ENCODE measurements at regions not wholly inside any gene's neighbourhood (a gene's known extent, or its start where the extent isn't known, plus 50 kb on each side); places are given as distances from the start of the nearest gene placed in this dataset.

DNA sequence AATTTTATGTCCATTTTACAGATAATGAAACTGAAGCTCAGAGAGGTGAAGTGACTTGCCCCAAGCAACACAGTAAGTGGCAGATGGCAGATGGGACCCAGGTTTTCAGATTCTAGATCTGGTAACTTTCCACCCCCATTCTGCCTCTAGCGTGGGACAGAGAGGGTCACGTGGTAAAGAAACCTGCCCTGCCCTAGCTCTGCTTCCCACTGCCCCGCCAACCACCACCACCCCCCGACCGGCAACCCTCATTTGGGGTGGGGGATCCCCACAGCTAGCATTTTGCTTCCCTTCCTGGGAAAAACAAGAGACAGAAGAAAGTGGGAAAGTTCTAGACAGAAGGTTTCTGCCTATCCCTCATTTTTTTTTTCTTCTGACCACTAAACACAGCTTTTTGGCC, 172.5 kb downstream of the ACTL7B start:
- no peak for TF ChIP-seq EZH2phosphoT487 (IDR thresholded peaks at IDR 0.05; ENCODE audit: borderline replicate concordance)
- TF ChIP-seq CTCF (conservative IDR thresholded peaks at IDR 0.05; ENCODE audit: low read length): no peak
- no peaks in the 10 kb centered on the region for H3F3A ChIP-seq (ENCODE audit: low read depth)
- no peaks in the 10 kb centered on the region; the same call in 1 of the 2 replicates for H3K9me3 ChIP-seq (ENCODE audit: insufficient read depth, low read depth, low read length)
- no peaks in the 10 kb centered on the region for H3K79me2 ChIP-seq (ENCODE audit: insufficient read depth, low read length)
- H2AFZ ChIP-seq (ENCODE audit: low read length): no peak overlapping the region
- H3K4me2 ChIP-seq (ENCODE audit: low read depth, low read length, poor library complexity, severe bottlenecking): no peak overlapping the region
- no peaks in the 10 kb centered on the region for H3K27me3 ChIP-seq (ENCODE audit: insufficient read depth, low read length, poor library complexity, severe bottlenecking)
- no peaks in the 10 kb centered on the region for H3K9me2 ChIP-seq (replicated peaks; ENCODE audit: low read depth, low read length)
- no peaks in the 10 kb centered on the region for H4K20me1 ChIP-seq (ENCODE audit: insufficient read depth, low read length, poor library complexity, severe bottlenecking)
- no peak overlapping the region for H3K4me3 ChIP-seq (ENCODE audit: low read length, poor library complexity, severe bottlenecking)
- no peaks in the 10 kb centered on the region for H3K36me3 ChIP-seq (ENCODE audit: insufficient read depth, low read length)
- no peaks in the 10 kb centered on the region for H3K4me1 ChIP-seq (ENCODE audit: insufficient read depth, low read length, poor library complexity, severe bottlenecking)
- no peak overlapping the region for H3K9ac ChIP-seq (ENCODE audit: low read depth, low read length, poor library complexity, severe bottlenecking)

- no peaks in the 10 kb centered on the region for H3K4me1 ChIP-seq (ENCODE audit: insufficient read depth, low read length, poor library complexity, severe bottlenecking)
- no peaks in the 10 kb centered on the region for H3K9me2 ChIP-seq (replicated peaks; ENCODE audit: low read depth, low read length)
- H3K27me3 ChIP-seq (ENCODE audit: insufficient read depth, low read length, poor library complexity, severe bottlenecking): no peaks in the 10 kb centered on the region
- H4K20me1 ChIP-seq (ENCODE audit: insufficient read depth, low read length, poor library complexity, severe bottlenecking): no peaks in the 10 kb centered on the region
- H3F3A ChIP-seq (ENCODE audit: low read depth): no peaks in the 10 kb centered on the region
- H3K4me2 ChIP-seq (ENCODE audit: low read depth, low read length, poor library complexity, severe bottlenecking): no peak overlapping the region
- no peak overlapping the region for H3K4me3 ChIP-seq (ENCODE audit: low read length, poor library complexity, severe bottlenecking)
- no peak for TF ChIP-seq EZH2phosphoT487 (IDR thresholded peaks at IDR 0.05; ENCODE audit: borderline replicate concordance)
- TF ChIP-seq CTCF (conservative IDR thresholded peaks at IDR 0.05; ENCODE audit: low read length): no peak
- no peaks in the 10 kb centered on the region for H3K36me3 ChIP-seq (ENCODE audit: insufficient read depth, low read length)
- H3K9me3 ChIP-seq (ENCODE audit: insufficient read depth, low read depth, low read length): no peaks in the 10 kb centered on the region; the same call in 1 of the 2 replicates
- no peak overlapping the region for H3K9ac ChIP-seq (ENCODE audit: low read depth, low read length, poor library complexity, severe bottlenecking)
- no peaks in the 10 kb centered on the region for H3K79me2 ChIP-seq (ENCODE audit: insufficient read depth, low read length)
- H2AFZ ChIP-seq (ENCODE audit: low read length): no peak overlapping the region
Measured at GRCh38 chr9:108681851-108682590, 173.8 kb downstream of the ACTL7B start.

GRCh38 chr9:108680946-108681345, 174.8 kb downstream of the ACTL7B start:
- no peak overlapping the region for H2AFZ ChIP-seq (ENCODE audit: low read length)
- H3K9me3 ChIP-seq (ENCODE audit: insufficient read depth, low read depth, low read length): no peaks in the 10 kb centered on the region; the same call in 1 of the 2 replicates
- H3K9ac ChIP-seq (ENCODE audit: low read depth, low read length, poor library complexity, severe bottlenecking): no peak overlapping the region
- no peaks in the 10 kb centered on the region for H3F3A ChIP-seq (ENCODE audit: low read depth)
- no peaks in the 10 kb centered on the region for H3K36me3 ChIP-seq (ENCODE audit: insufficient read depth, low read length)
- no peaks in the 10 kb centered on the region for H3K9me2 ChIP-seq (replicated peaks; ENCODE audit: low read depth, low read length)
- TF ChIP-seq CTCF (conservative IDR thresholded peaks at IDR 0.05; ENCODE audit: low read length) (no peak), EZH2phosphoT487 (IDR thresholded peaks at IDR 0.05; ENCODE audit: borderline replicate concordance) (no peak)
- H4K20me1 ChIP-seq (ENCODE audit: insufficient read depth, low read length, poor library complexity, severe bottlenecking): no peaks in the 10 kb centered on the region
- no peaks in the 10 kb centered on the region for H3K79me2 ChIP-seq (ENCODE audit: insufficient read depth, low read length)
- no peak overlapping the region for H3K4me2 ChIP-seq (ENCODE audit: low read depth, low read length, poor library complexity, severe bottlenecking)
- H3K4me1 ChIP-seq (ENCODE audit: insufficient read depth, low read length, poor library complexity, severe bottlenecking): no peaks in the 10 kb centered on the region
- H3K27me3 ChIP-seq (ENCODE audit: insufficient read depth, low read length, poor library complexity, severe bottlenecking): no peaks in the 10 kb centered on the region
- H3K4me3 ChIP-seq (ENCODE audit: low read length, poor library complexity, severe bottlenecking): no peak overlapping the region

Measured in Loucy (cell line).